Neural cell (in vitro differentiated cells): ENCODE measurements at regions not wholly inside any gene's neighbourhood (a gene's known extent, or its start where the extent isn't known, plus 50 kb on each side); places are given as distances from the start of the nearest gene placed in this dataset.

Source experiments
- H2AFZ ChIP-seq: fragments of 200-600, 300-800 bp; sonication (generic), shearing (Covaris generic); 2 replicates; pipeline ENCODE4 v1.6.0; 2014; ENCODE audit warnings: low read depth, mild to moderate bottlenecking, antibody characterized with exemption, low read length, moderate library complexity
- H3F3A ChIP-seq: fragments of 200-600 bp; shearing (Covaris generic); 2 replicates; pipeline ENCODE4 v1.6.1; 2016; ENCODE audit warnings: mild to moderate bottlenecking, moderate library complexity, mixed read lengths, antibody characterized with exemption, low read length; ENCODE audit not compliant: insufficient read depth, poor library complexity, severe bottlenecking
- H3K27ac ChIP-seq: fragments of 200-600, 300-800 bp; sonication (generic), shearing (Covaris generic); 2 replicates; pipeline ENCODE4 v1.5.1; 2014; ENCODE audit warnings: mild to moderate bottlenecking, low read length, moderate library complexity
- H3K27me3 ChIP-seq: fragments of 300-800, 200-600 bp; sonication (generic), shearing (Covaris generic); 2 replicates; pipeline ENCODE4 v1.6.0; 2014; ENCODE audit warnings: mild to moderate bottlenecking, low read depth, low read length, moderate library complexity; ENCODE audit not compliant: insufficient read depth
- H3K36me3 ChIP-seq: fragments of 300-800, 200-600 bp; sonication (generic), shearing (Covaris generic); 2 replicates; pipeline ENCODE4 v1.5.1; 2014; ENCODE audit warnings: mild to moderate bottlenecking, antibody characterized with exemption, low read length, moderate library complexity; ENCODE audit not compliant: insufficient read depth
- H3K4me2 ChIP-seq: fragments of 300-800, 200-600 bp; sonication (generic), shearing (Covaris generic); 2 replicates; pipeline ENCODE4 v1.6.0; 2014; ENCODE audit warnings: mild to moderate bottlenecking, low read length
- H3K4me3 ChIP-seq: fragments of 300-800, 200-600 bp; sonication (generic), shearing (Covaris generic); 2 replicates; pipeline ENCODE4 v1.5.1; 2014; ENCODE audit warnings: mild to moderate bottlenecking, low read length, moderate library complexity
- H3K79me2 ChIP-seq: fragments of 200-600 bp; shearing (Covaris generic); replicated peaks from 2 replicates; pipeline ENCODE4 v1.6.0; 2014; ENCODE audit warnings: mild to moderate bottlenecking, low read length, moderate library complexity; ENCODE audit not compliant: insufficient read depth
- H3K9ac ChIP-seq: fragments of 300-800, 200-600 bp; sonication (generic), shearing (Covaris generic); 2 replicates; pipeline ENCODE4 v1.6.1; 2016; ENCODE audit warnings: mild to moderate bottlenecking, low read length, mixed read lengths
- H3K9me2 ChIP-seq: fragments of 200-600 bp; shearing (Covaris generic); 2 replicates; pipeline ENCODE4 v1.6.1; 2016; ENCODE audit warnings: mild to moderate bottlenecking, low read length, mixed read lengths; ENCODE audit not compliant: insufficient read depth
- H3K9me3 ChIP-seq: fragments of 200-600, 300-800 bp; sonication (generic), shearing (Covaris generic); 2 replicates; pipeline ENCODE4 v1.6.1; 2016; ENCODE audit warnings: mild to moderate bottlenecking, mixed run types, low read length, moderate library complexity, mixed read lengths
- H4K20me1 ChIP-seq: fragments of 200-600 bp; shearing (Covaris generic); 2 replicates; pipeline ENCODE4 v1.6.1; 2016; ENCODE audit warnings: mild to moderate bottlenecking, mixed run types; ENCODE audit not compliant: insufficient read depth
- EP300 ChIP-seq: fragments of 450-650 bp; conservative IDR thresholded peaks from 2 replicates; pipeline ENCODE4 v1.6.1; 2014; ENCODE audit warnings: antibody characterized with exemption, mild to moderate bottlenecking, moderate library complexity; ENCODE audit not compliant: poor library complexity, severe bottlenecking
- EZH2 ChIP-seq: fragments of 200-600, 300-800 bp; shearing (Covaris generic), sonication (generic); IDR thresholded peaks from 2 replicates; pipeline ENCODE4 v1.6.1; 2014; ENCODE audit warnings: antibody characterized with exemption, low read length, borderline replicate concordance, mild to moderate bottlenecking; ENCODE audit not compliant: insufficient read depth, poor library complexity, severe bottlenecking
- MXI1 ChIP-seq: fragments of 450-650 bp; conservative IDR thresholded peaks from 2 replicates; pipeline ENCODE4 v1.6.1; 2014; ENCODE audit warnings: antibody characterized with exemption, mild to moderate bottlenecking; ENCODE audit not compliant: poor library complexity, severe bottlenecking
- POLR2AphosphoS5 ChIP-seq: IDR thresholded peaks from 2 replicates; pipeline ENCODE4 v1.6.1; 2012
- RAD21 ChIP-seq: fragments of 450-650 bp; conservative IDR thresholded peaks from 2 replicates; pipeline ENCODE4 v1.6.1; 2014; ENCODE audit warnings: antibody characterized with exemption, mild to moderate bottlenecking, moderate library complexity
- SMC3 ChIP-seq: fragments of 450-650 bp; conservative IDR thresholded peaks from 2 replicates; pipeline ENCODE4 v1.6.1; 2014; ENCODE audit warnings: antibody characterized with exemption, mild to moderate bottlenecking, moderate library complexity; ENCODE audit not compliant: poor library complexity
- TAF1 ChIP-seq: IDR thresholded peaks from 2 replicates; pipeline ENCODE4 v1.6.1; 2012; ENCODE audit warnings: low read depth
- TF ChIP-seq, protein P1 (sequence below): fragments of 450-650 bp; IDR thresholded peaks from 2 replicates; pipeline ENCODE4 v1.5.1; 2014; ENCODE audit warnings: antibody characterized with exemption, mild to moderate bottlenecking, moderate library complexity; ENCODE audit not compliant: poor library complexity, severe bottlenecking
- TF ChIP-seq, protein P2 (sequence below): IDR thresholded peaks from 2 replicates; pipeline ENCODE4 v1.6.1; 2012; ENCODE audit warnings: borderline replicate concordance

GRCh38 chr6:145480024-145480423 lies 255.3 kb downstream of the EPM2A start:
- Histone ChIP-seq H3K4me3 (no peak overlapping the region), H4K20me1 (no peaks in the 10 kb centered on the region), H3K9me3 (no peaks in the 10 kb centered on the region), H3K9ac (no peak overlapping the region), H3K4me2 (no peak overlapping the region), H3K79me2 (no peaks in the 10 kb centered on the region), H3K36me3 (no peaks in the 10 kb centered on the region), H3K27me3 (no peaks in the 10 kb centered on the region), H3K27ac (no peak overlapping the region), H3K9me2 (no peaks in the 10 kb centered on the region), H3F3A (no peaks in the 10 kb centered on the region), H2AFZ (no peak overlapping the region)
- no peak for TF ChIP-seq RAD21
- no peak for TF ChIP-seq EP300
- no peak for TF ChIP-seq MXI1
- no peak for TF ChIP-seq POLR2AphosphoS5
- no peak for TF ChIP-seq EZH2
- TF ChIP-seq, protein P1, sequence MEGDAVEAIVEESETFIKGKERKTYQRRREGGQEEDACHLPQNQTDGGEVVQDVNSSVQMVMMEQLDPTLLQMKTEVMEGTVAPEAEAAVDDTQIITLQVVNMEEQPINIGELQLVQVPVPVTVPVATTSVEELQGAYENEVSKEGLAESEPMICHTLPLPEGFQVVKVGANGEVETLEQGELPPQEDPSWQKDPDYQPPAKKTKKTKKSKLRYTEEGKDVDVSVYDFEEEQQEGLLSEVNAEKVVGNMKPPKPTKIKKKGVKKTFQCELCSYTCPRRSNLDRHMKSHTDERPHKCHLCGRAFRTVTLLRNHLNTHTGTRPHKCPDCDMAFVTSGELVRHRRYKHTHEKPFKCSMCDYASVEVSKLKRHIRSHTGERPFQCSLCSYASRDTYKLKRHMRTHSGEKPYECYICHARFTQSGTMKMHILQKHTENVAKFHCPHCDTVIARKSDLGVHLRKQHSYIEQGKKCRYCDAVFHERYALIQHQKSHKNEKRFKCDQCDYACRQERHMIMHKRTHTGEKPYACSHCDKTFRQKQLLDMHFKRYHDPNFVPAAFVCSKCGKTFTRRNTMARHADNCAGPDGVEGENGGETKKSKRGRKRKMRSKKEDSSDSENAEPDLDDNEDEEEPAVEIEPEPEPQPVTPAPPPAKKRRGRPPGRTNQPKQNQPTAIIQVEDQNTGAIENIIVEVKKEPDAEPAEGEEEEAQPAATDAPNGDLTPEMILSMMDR, result no peak
- TF ChIP-seq, protein P2, sequence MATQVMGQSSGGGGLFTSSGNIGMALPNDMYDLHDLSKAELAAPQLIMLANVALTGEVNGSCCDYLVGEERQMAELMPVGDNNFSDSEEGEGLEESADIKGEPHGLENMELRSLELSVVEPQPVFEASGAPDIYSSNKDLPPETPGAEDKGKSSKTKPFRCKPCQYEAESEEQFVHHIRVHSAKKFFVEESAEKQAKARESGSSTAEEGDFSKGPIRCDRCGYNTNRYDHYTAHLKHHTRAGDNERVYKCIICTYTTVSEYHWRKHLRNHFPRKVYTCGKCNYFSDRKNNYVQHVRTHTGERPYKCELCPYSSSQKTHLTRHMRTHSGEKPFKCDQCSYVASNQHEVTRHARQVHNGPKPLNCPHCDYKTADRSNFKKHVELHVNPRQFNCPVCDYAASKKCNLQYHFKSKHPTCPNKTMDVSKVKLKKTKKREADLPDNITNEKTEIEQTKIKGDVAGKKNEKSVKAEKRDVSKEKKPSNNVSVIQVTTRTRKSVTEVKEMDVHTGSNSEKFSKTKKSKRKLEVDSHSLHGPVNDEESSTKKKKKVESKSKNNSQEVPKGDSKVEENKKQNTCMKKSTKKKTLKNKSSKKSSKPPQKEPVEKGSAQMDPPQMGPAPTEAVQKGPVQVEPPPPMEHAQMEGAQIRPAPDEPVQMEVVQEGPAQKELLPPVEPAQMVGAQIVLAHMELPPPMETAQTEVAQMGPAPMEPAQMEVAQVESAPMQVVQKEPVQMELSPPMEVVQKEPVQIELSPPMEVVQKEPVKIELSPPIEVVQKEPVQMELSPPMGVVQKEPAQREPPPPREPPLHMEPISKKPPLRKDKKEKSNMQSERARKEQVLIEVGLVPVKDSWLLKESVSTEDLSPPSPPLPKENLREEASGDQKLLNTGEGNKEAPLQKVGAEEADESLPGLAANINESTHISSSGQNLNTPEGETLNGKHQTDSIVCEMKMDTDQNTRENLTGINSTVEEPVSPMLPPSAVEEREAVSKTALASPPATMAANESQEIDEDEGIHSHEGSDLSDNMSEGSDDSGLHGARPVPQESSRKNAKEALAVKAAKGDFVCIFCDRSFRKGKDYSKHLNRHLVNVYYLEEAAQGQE, result no peak
- TF ChIP-seq SMC3, result no peak
- TF ChIP-seq TAF1, result no peak

DNA sequence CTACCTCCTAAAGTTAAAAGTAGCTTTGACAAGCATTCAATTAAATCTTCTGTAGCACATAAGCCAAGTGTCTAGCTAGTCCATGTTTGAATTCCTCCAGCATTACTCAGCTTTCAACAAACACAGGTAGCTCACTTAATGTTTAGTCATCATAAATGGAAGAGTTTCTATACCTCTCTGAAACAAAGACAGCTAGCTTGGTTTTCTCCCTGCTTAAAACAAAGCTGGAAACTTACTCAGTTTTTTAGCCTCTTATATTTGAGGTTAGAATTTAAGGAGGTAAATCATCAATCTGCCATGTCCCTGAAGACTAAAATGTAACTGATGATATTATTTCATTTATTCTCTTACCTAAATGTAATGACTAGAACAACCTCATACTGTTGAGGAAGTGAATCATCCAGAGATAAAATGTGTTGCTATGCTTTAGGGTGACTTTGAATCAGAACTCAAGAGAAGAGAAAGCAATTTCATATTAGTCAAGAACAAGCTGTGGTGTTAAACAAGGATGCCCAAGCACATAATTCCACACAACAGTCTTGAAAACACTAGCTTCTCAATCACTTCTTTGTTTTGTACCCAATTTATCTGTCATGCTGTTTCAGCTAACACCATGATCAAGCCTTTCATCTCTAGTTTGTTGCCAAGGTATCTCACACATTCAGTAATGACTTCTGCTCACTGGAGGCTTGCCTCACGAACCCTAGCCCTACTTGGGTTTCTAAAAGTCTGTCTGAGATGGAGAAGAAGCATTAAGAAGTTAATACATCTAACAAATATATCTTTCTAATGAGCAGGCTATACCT lies 251.9 kb downstream of the EPM2A start:
- Histone ChIP-seq H3K79me2 (no peaks in the 10 kb centered on the region), H2AFZ (no peak overlapping the region), H3K27me3 (no peaks in the 10 kb centered on the region), H3K4me2 (no peak overlapping the region), H3K36me3 (no peaks in the 10 kb centered on the region), H3K9me2 (no peaks in the 10 kb centered on the region), H3K27ac (no peak overlapping the region), H3K9ac (no peak overlapping the region), H3K9me3 (no peaks in the 10 kb centered on the region), H3F3A (no peaks in the 10 kb centered on the region), H3K4me3 (no peak overlapping the region), H4K20me1 (no peaks in the 10 kb centered on the region)
- TF ChIP-seq POLR2AphosphoS5 (no peak), EP300 (no peak), MXI1 (no peak), EZH2 (no peak), TAF1 (no peak), SMC3 (no peak), RAD21 (no peak)
- TF ChIP-seq, protein P1, result no peak
- TF ChIP-seq, protein P2, result no peak
